Endodermal cell (in vitro differentiated cells): ENCODE measurements at regions not wholly inside any gene's neighbourhood (a gene's known extent, or its start where the extent isn't known, plus 50 kb on each side); places are given as distances from the start of the nearest gene placed in this dataset.

Experiments used
- DNase-seq: peaks from one replicate; pipeline ENCODE4 v3.0.0-alpha.2; 2017
- H3K27ac ChIP-seq: 2 replicates; pipeline ENCODE4 v1.5.1; 2013; ENCODE audit warnings: mild to moderate bottlenecking, low read depth, low read length, moderate library complexity
- H3K27me3 ChIP-seq: 2 replicates; pipeline ENCODE4 v1.6.1; 2013; ENCODE audit warnings: mild to moderate bottlenecking, low read length, moderate library complexity; ENCODE audit not compliant: insufficient read depth, control insufficient read depth, poor library complexity, severe bottlenecking
- H3K36me3 ChIP-seq: 2 replicates; pipeline ENCODE4 v1.7.0; 2013; ENCODE audit warnings: mild to moderate bottlenecking, low read length, moderate library complexity; ENCODE audit not compliant: control insufficient read depth, insufficient read depth
- H3K4me1 ChIP-seq: one replicate; pipeline ENCODE4 v1.7.0; 2013; ENCODE audit warnings: low read length; ENCODE audit not compliant: control insufficient read depth, insufficient read depth
- H3K4me3 ChIP-seq: 2 replicates; pipeline ENCODE4 v1.5.1; 2013; ENCODE audit warnings: mild to moderate bottlenecking, low read length, moderate library complexity
- H3K9ac ChIP-seq: 2 replicates; pipeline ENCODE4 v1.6.1; 2013; ENCODE audit warnings: mild to moderate bottlenecking, low read length, moderate library complexity; ENCODE audit not compliant: poor library complexity, severe bottlenecking; ENCODE audit errors: extremely low read depth
- H3K9me3 ChIP-seq: 2 replicates; pipeline ENCODE4 v1.6.1; 2013; ENCODE audit warnings: mild to moderate bottlenecking, low read length, moderate library complexity; ENCODE audit not compliant: control insufficient read depth
- H3K27ac Mint-ChIP-seq: 2 replicates; pipeline ENCODE4 v1.8.0; 2020; ENCODE audit warnings: mixed read lengths
- H3K27me3 Mint-ChIP-seq: 2 replicates; pipeline ENCODE4 v1.8.0; 2021; ENCODE audit warnings: mild to moderate bottlenecking, mixed read lengths; ENCODE audit not compliant: insufficient read depth
- H3K36me3 Mint-ChIP-seq: 2 replicates; pipeline ENCODE4 v1.8.0; 2020; ENCODE audit warnings: low read depth, mixed read lengths
- H3K4me1 Mint-ChIP-seq: 2 replicates; pipeline ENCODE4 v1.8.0; 2020; ENCODE audit warnings: mixed read lengths
- H3K4me3 Mint-ChIP-seq: 2 replicates; pipeline ENCODE4 v1.8.0; 2020; ENCODE audit warnings: mild to moderate bottlenecking, moderate library complexity, mixed read lengths
- H3K9me3 Mint-ChIP-seq: 2 replicates; pipeline ENCODE4 v1.8.0; 2020; ENCODE audit warnings: mild to moderate bottlenecking, mixed read lengths
- CTCF ChIP-seq: fragments of 200-600 bp; sonication (generic); conservative IDR thresholded peaks from 2 replicates; pipeline ENCODE4 v1.5.0; 2021; ENCODE audit warnings: antibody characterized with exemption, mild to moderate bottlenecking
- WGBS, 2 experiments: methylation state at CpG; one replicate each; pipeline versions ENCODE4 v1.1.5 to v1.1.7; 2013; ENCODE audit warnings: missing lambda C conversion rate in 2 of 2, mixed read lengths in 1 of 2; ENCODE audit not compliant: insufficient coverage in 1 of 2, insufficient read length in 1 of 2; 5-methylcytosine and 5-hydroxymethylcytosine counted together

- DNase-seq = no peak
- Mint-ChIP-seq H3K27me3 (no peaks in the 10 kb centered on the region), H3K36me3 (no peaks in the 10 kb centered on the region), H3K27ac (no peak overlapping the region), H3K9me3 (peaks cover 14% of the 10 kb centered on the region), H3K4me3 (no peak overlapping the region), H3K4me1 (peaks cover 12% of the 10 kb centered on the region)
- TF ChIP-seq CTCF = no peak
- H3K9me3 ChIP-seq = peaks cover 8% of the 10 kb centered on the region
- peaks cover 7% of the 10 kb centered on the region for H3K4me1 ChIP-seq
- H3K9ac ChIP-seq = no peak overlapping the region
- no peak overlapping the region for H3K27ac ChIP-seq
- no peaks in the 10 kb centered on the region for H3K36me3 ChIP-seq
- no peak overlapping the region for H3K4me3 ChIP-seq
- no peaks in the 10 kb centered on the region for H3K27me3 ChIP-seq
- WGBS, 2 experiments = 70 to 87% methylated on average over 2 to 4 of the region's 4 CpGs
These were observed 413.4 kb downstream of the ANXA1 start for GRCh38 chr9:73565026-73565425.

- Mint-ChIP-seq H3K27me3 (no peaks in the 10 kb centered on the region), H3K9me3 (peaks cover 14% of the 10 kb centered on the region), H3K27ac (no peak overlapping the region), H3K4me3 (no peak overlapping the region), H3K36me3 (no peaks in the 10 kb centered on the region), H3K4me1 (peaks cover 12% of the 10 kb centered on the region)
- no peaks in the 10 kb centered on the region for H3K27me3 ChIP-seq
- no peak overlapping the region for H3K9ac ChIP-seq
- peaks cover 7% of the 10 kb centered on the region for H3K4me1 ChIP-seq
- no peaks in the 10 kb centered on the region for H3K36me3 ChIP-seq
- TF ChIP-seq CTCF = peak; percentile 89
- H3K27ac ChIP-seq = no peak overlapping the region
- no peak overlapping the region for H3K4me3 ChIP-seq
- H3K9me3 ChIP-seq = peaks cover 8% of the 10 kb centered on the region
- peak; percentile 83 for DNase-seq
These were observed 414.3 kb downstream of the ANXA1 start for GRCh38 chr9:73565833-73566465.

GRCh38 chr9:73566627-73567026 lies 415.0 kb downstream of the ANXA1 start:
- H3K4me1 ChIP-seq = peaks cover 7% of the 10 kb centered on the region
- Mint-ChIP-seq H3K36me3 (no peaks in the 10 kb centered on the region), H3K27me3 (no peaks in the 10 kb centered on the region), H3K27ac (no peak overlapping the region), H3K4me1 (peaks cover 12% of the 10 kb centered on the region), H3K4me3 (no peak overlapping the region), H3K9me3 (peaks cover 14% of the 10 kb centered on the region)
- peaks cover 8% of the 10 kb centered on the region for H3K9me3 ChIP-seq
- H3K36me3 ChIP-seq = no peaks in the 10 kb centered on the region
- no peak overlapping the region for H3K4me3 ChIP-seq
- no peak overlapping the region for H3K27ac ChIP-seq
- 83 to 100% methylated on average over 1 of the region's 1 CpG for WGBS, 2 experiments
- no peaks in the 10 kb centered on the region for H3K27me3 ChIP-seq
- DNase-seq = no peak
- no peak overlapping the region for H3K9ac ChIP-seq
- TF ChIP-seq CTCF = no peak
